CD4-positive, alpha-beta T cell (primary cell): ENCODE measurements at regions not wholly inside any gene's neighbourhood (a gene's known extent, or its start where the extent isn't known, plus 50 kb on each side); places are given as distances from the start of the nearest gene placed in this dataset.

Experiments
- ATAC-seq: fragments of 200-7000 bp; cut with Tn5 transposase; one replicate; pipeline ENCODE4 v1.10.0; 2022; ENCODE audit warnings: mild to moderate bottlenecking; ENCODE audit not compliant: poor library complexity
- CTCF ChIA-PET: fragments of 350-600 bp; sonication (Branson Sonifier 250); formaldehyde crosslinking; loops from one replicate; lab custom pipeline; 2021; ENCODE audit warnings: antibody characterized with exemption, inconsistent platforms; lab: Charles Lee
- POLR2A ChIA-PET: fragments of 350-600 bp; sonication (Branson Sonifier 250); formaldehyde crosslinking; loops from one replicate; lab custom pipeline; 2021; ENCODE audit warnings: antibody characterized with exemption, inconsistent platforms; lab: Charles Lee
- DNase-seq, 14 experiments: peaks; one replicate each; pipeline ENCODE4 v3.0.0-alpha.2; 2013 to 2020; ENCODE audit warnings: mixed read lengths in 2 of 14
- H3K27ac ChIP-seq, 2 donors: one replicate each; pipeline versions ENCODE4 v1.5.1 to v1.7.0; 2013; ENCODE audit warnings: low read length in 2 of 2, low read depth in 1 of 2, mild to moderate bottlenecking in 1 of 2
- H3K27me3 ChIP-seq, 2 experiments: 1 replicate in 1 of 2; 2 replicates in 1 of 2; pipeline versions ENCODE4 v1.6.1 to v1.7.0; 2013; ENCODE audit warnings: low read length in 2 of 2, control low read depth in 1 of 2, mild to moderate bottlenecking in 1 of 2, moderate library complexity in 1 of 2; ENCODE audit not compliant: insufficient read depth in 2 of 2, control insufficient read depth in 1 of 2
- H3K36me3 ChIP-seq: one replicate; pipeline ENCODE4 v1.6.1; 2013; ENCODE audit warnings: low read length, control low read depth; ENCODE audit not compliant: insufficient read depth
- H3K4me1 ChIP-seq: one replicate; pipeline ENCODE4 v1.6.1; 2013; ENCODE audit warnings: low read length, control low read depth; ENCODE audit not compliant: insufficient read depth
- H3K4me3 ChIP-seq: one replicate; pipeline ENCODE4 v1.5.1; 2013; ENCODE audit warnings: mild to moderate bottlenecking, low read length, moderate library complexity
- H3K9me3 ChIP-seq, 2 experiments: 1 replicate in 1 of 2; 2 replicates in 1 of 2; pipeline versions ENCODE4 v1.6.1 to v1.7.0; 2013; ENCODE audit warnings: low read length in 2 of 2, mild to moderate bottlenecking in 2 of 2, control low read depth in 1 of 2, moderate library complexity in 1 of 2; ENCODE audit not compliant: control insufficient read depth in 1 of 2, insufficient read depth in 1 of 2
- H3K27ac Mint-ChIP-seq: one replicate; pipeline ENCODE4 v1.8.0; 2020; ENCODE audit warnings: mixed read lengths
- H3K27me3 Mint-ChIP-seq: one replicate; pipeline ENCODE4 v1.8.0; 2021; ENCODE audit warnings: mixed read lengths
- H3K36me3 Mint-ChIP-seq: one replicate; pipeline ENCODE4 v1.8.0; 2021; ENCODE audit warnings: low read depth, mixed read lengths
- H3K4me1 Mint-ChIP-seq: one replicate; pipeline ENCODE4 v1.8.0; 2021; ENCODE audit warnings: low read depth, mixed read lengths
- H3K4me3 Mint-ChIP-seq: one replicate; pipeline ENCODE4 v1.8.0; 2020; ENCODE audit warnings: mild to moderate bottlenecking, mixed read lengths
- H3K9me3 Mint-ChIP-seq: one replicate; pipeline ENCODE4 v1.8.0; 2020; ENCODE audit warnings: mixed read lengths
- CTCF ChIP-seq: fragments of 200-600 bp; IDR thresholded peaks from one replicate; pipeline ENCODE4 v1.8.0; 2022; ENCODE audit warnings: antibody characterized with exemption, mild to moderate bottlenecking
- intact Hi-C, 2 experiments: fragments of 100-400 bp; cut with DNase I in 1 of 2; cut with micrococcal nuclease in 1 of 2; formaldehyde crosslinking; loops; one replicate each; pipeline versions ENCODE4 v1.15.1 to v1.9.0; 2023 to 2025; cut with DNase I, micrococcal nuclease

GRCh38 chr3:44020143-44020542 lies 221.5 kb upstream of the TOPAZ1 start:
- H3K9me3 ChIP-seq = no peaks in the 10 kb centered on the region
- no peak for ATAC-seq
- Mint-ChIP-seq H3K27ac (no peak overlapping the region), H3K4me1 (peaks cover 4% of the 10 kb centered on the region), H3K36me3 (no peaks in the 10 kb centered on the region), H3K9me3 (no peaks in the 10 kb centered on the region), H3K4me3 (no peak overlapping the region), H3K27me3 (peaks cover 66% of the 10 kb centered on the region)
- H3K36me3 ChIP-seq = no peaks in the 10 kb centered on the region
- intact Hi-C loops = no loop called here
- peaks cover 27 to 29% of the 10 kb centered on the region in 2 experiments for H3K27me3 ChIP-seq
- no peak overlapping the region for H3K27ac ChIP-seq
- H3K4me1 ChIP-seq = peaks cover 8% of the 10 kb centered on the region
- POLR2A ChIA-PET = no interaction called here
- no peak overlapping the region for H3K4me3 ChIP-seq
- CTCF ChIA-PET = no interaction called here
- TF ChIP-seq CTCF = no peak
- DNase-seq = no peak

- H3K4me3 ChIP-seq = no peak overlapping the region
- H3K27ac ChIP-seq = no peak overlapping the region
- no peak overlapping the region for H3K4me3 Mint-ChIP-seq
- ChIA-PET CTCF (no interaction called here), POLR2A (no interaction called here)
- no peaks in the 10 kb centered on the region for H3K36me3 Mint-ChIP-seq
- no peaks in the 10 kb centered on the region for H3K36me3 ChIP-seq
- peaks cover 8% of the 10 kb centered on the region for H3K4me1 ChIP-seq
- H3K9me3 Mint-ChIP-seq = no peaks in the 10 kb centered on the region
- no peak overlapping the region for H3K27ac Mint-ChIP-seq
- intact Hi-C loops = no loop called here
- H3K9me3 ChIP-seq = no peaks in the 10 kb centered on the region
- no peak for ATAC-seq
- H3K27me3 ChIP-seq = peaks cover 28 to 34% of the 10 kb centered on the region in 2 experiments
- peaks cover 83% of the 10 kb centered on the region for H3K27me3 Mint-ChIP-seq
- DNase-seq = no peak
- peaks cover 4% of the 10 kb centered on the region for H3K4me1 Mint-ChIP-seq
- TF ChIP-seq CTCF = no peak
Observed at GRCh38 chr3:44021651-44022594, 219.8 kb upstream of the TOPAZ1 start.

- peaks cover 35 to 38% of the 10 kb centered on the region in 2 experiments for H3K27me3 ChIP-seq
- DNase-seq (no peak), ATAC-seq (no peak)
- no peak overlapping the region for H3K4me3 ChIP-seq
- intact Hi-C loops = no loop called here
- Mint-ChIP-seq H3K9me3 (no peaks in the 10 kb centered on the region), H3K36me3 (no peaks in the 10 kb centered on the region), H3K27ac (no peak overlapping the region), H3K4me1 (peaks cover 4% of the 10 kb centered on the region), H3K4me3 (no peak overlapping the region), H3K27me3 (peaks cover 88% of the 10 kb centered on the region)
- ChIA-PET CTCF (interaction anchor here (0.6 kb wide), 1 partner anchor 127 kb away, joined by 3 read pairs; no protein-coding TSS in a partner anchor), POLR2A (no interaction called here)
- no peak overlapping the region for H3K27ac ChIP-seq
- no peaks in the 10 kb centered on the region for H3K36me3 ChIP-seq
- H3K4me1 ChIP-seq = peaks cover 8% of the 10 kb centered on the region
- no peaks in the 10 kb centered on the region for H3K9me3 ChIP-seq
- no peak for TF ChIP-seq CTCF
Observed at GRCh38 chr3:44023961-44024593, 217.6 kb upstream of the TOPAZ1 start.
